Mesenchymal stem cell (in vitro differentiated cells and primary cell): ENCODE measurements at regions not wholly inside any gene's neighbourhood (a gene's known extent, or its start where the extent isn't known, plus 50 kb on each side); places are given as distances from the start of the nearest gene placed in this dataset.

ENCODE experiments used
- DNase-seq: peaks from one replicate; pipeline ENCODE4 v3.0.0-alpha.2; 2013
- H2AFZ ChIP-seq: one replicate; pipeline ENCODE4 v1.6.1; 2013; ENCODE audit warnings: low read depth, mild to moderate bottlenecking, control low read depth, inconsistent platforms, low read length, moderate library complexity
- H2AK5ac ChIP-seq: 2 replicates; pipeline ENCODE4 v1.6.1; 2013; ENCODE audit warnings: low read length, moderate library complexity, mild to moderate bottlenecking, inconsistent platforms; ENCODE audit not compliant: severe bottlenecking
- H2BK120ac ChIP-seq: one replicate; pipeline ENCODE4 v1.6.1; 2013; ENCODE audit warnings: low read depth, mild to moderate bottlenecking, inconsistent platforms, low read length, moderate library complexity
- H2BK12ac ChIP-seq, 2 experiments: one replicate each; pipeline ENCODE4 v1.6.1; 2013; ENCODE audit warnings: inconsistent platforms in 2 of 2, low read length in 2 of 2, mild to moderate bottlenecking in 2 of 2, moderate library complexity in 2 of 2, control low read depth in 1 of 2
- H2BK15ac ChIP-seq: one replicate; pipeline ENCODE4 v1.6.1; 2013; ENCODE audit warnings: mild to moderate bottlenecking, low read depth, inconsistent platforms; ENCODE audit not compliant: poor library complexity, severe bottlenecking
- H2BK5ac ChIP-seq: 2 replicates; pipeline ENCODE4 v1.6.1; 2013; ENCODE audit warnings: low read depth, mild to moderate bottlenecking, low read length, control low read depth, inconsistent platforms; ENCODE audit not compliant: poor library complexity, severe bottlenecking
- H3K14ac ChIP-seq, 2 experiments: one replicate each; pipeline ENCODE4 v1.6.1; 2013; ENCODE audit warnings: inconsistent platforms in 2 of 2, low read length in 2 of 2, control low read depth in 1 of 2, mild to moderate bottlenecking in 1 of 2, moderate library complexity in 1 of 2
- H3K18ac ChIP-seq, 2 experiments: one replicate each; pipeline ENCODE4 v1.6.1; 2013; ENCODE audit warnings: inconsistent platforms in 2 of 2, low read length in 2 of 2, control low read depth in 1 of 2, low read depth in 1 of 2, mild to moderate bottlenecking in 1 of 2
- H3K23ac ChIP-seq, 2 experiments: one replicate each; pipeline ENCODE4 v1.6.1; 2013; ENCODE audit warnings: inconsistent platforms in 2 of 2, low read length in 2 of 2, mild to moderate bottlenecking in 2 of 2, moderate library complexity in 2 of 2, control low read depth in 1 of 2
- H3K27ac ChIP-seq: 2 replicates; pipeline ENCODE4 v1.5.1; 2013; ENCODE audit warnings: mild to moderate bottlenecking, moderate library complexity, low read length, control low read depth, inconsistent platforms; ENCODE audit not compliant: poor library complexity, severe bottlenecking
- H3K27me3 ChIP-seq, 2 experiments: 2 replicates each; pipeline versions ENCODE4 v1.6.1 to v1.7.0; 2013; ENCODE audit warnings: low read length in 2 of 2, mild to moderate bottlenecking in 2 of 2, moderate library complexity in 2 of 2, control low read depth in 1 of 2, inconsistent platforms in 1 of 2; ENCODE audit not compliant: control insufficient read depth in 1 of 2, insufficient read depth in 1 of 2
- H3K36me3 ChIP-seq, 2 experiments: 2 replicates each; pipeline versions ENCODE4 v1.6.1 to v1.7.0; 2013; ENCODE audit warnings: low read length in 2 of 2, control low read depth in 1 of 2, inconsistent platforms in 1 of 2, low read depth in 1 of 2, mild to moderate bottlenecking in 1 of 2; ENCODE audit not compliant: insufficient read depth in 2 of 2, control insufficient read depth in 1 of 2
- H3K4ac ChIP-seq, 2 experiments: one replicate each; pipeline ENCODE4 v1.6.1; 2013; ENCODE audit warnings: inconsistent platforms in 2 of 2, low read length in 2 of 2, mild to moderate bottlenecking in 2 of 2, moderate library complexity in 2 of 2, control low read depth in 1 of 2, low read depth in 1 of 2
- H3K4me1 ChIP-seq: 2 replicates; pipeline ENCODE4 v1.6.1; 2013; ENCODE audit warnings: low read depth, low read length, control low read depth; ENCODE audit not compliant: control insufficient read depth, insufficient read depth
- H3K4me2 ChIP-seq: 2 replicates; pipeline ENCODE4 v1.6.1; 2013; ENCODE audit warnings: low read length, mild to moderate bottlenecking, inconsistent platforms; ENCODE audit not compliant: poor library complexity, severe bottlenecking
- H3K4me3 ChIP-seq, 2 experiments: 2 replicates each; pipeline versions ENCODE4 v1.5.1 to v1.7.0; 2013; ENCODE audit warnings: low read length in 2 of 2, mild to moderate bottlenecking in 2 of 2, control low read depth in 1 of 2, low read depth in 1 of 2; ENCODE audit not compliant: insufficient read depth in 1 of 2
- H3K79me1 ChIP-seq: replicated peaks from 2 replicates; pipeline ENCODE4 v1.6.1; 2013; ENCODE audit warnings: mild to moderate bottlenecking, control low read depth, low read length, inconsistent platforms; ENCODE audit not compliant: poor library complexity, severe bottlenecking
- H3K9ac ChIP-seq: 2 replicates; pipeline ENCODE4 v1.7.0; 2013; ENCODE audit warnings: mild to moderate bottlenecking, low read length, moderate library complexity
- H3K9me3 ChIP-seq: 2 replicates; pipeline ENCODE4 v1.7.0; 2013; ENCODE audit warnings: mild to moderate bottlenecking, low read length; ENCODE audit not compliant: control insufficient read depth
- H4K8ac ChIP-seq: one replicate; pipeline ENCODE4 v1.6.1; 2013; ENCODE audit warnings: inconsistent platforms, mild to moderate bottlenecking, low read length, moderate library complexity
- H4K91ac ChIP-seq: one replicate; pipeline ENCODE4 v1.6.1; 2013; ENCODE audit warnings: mild to moderate bottlenecking, low read length, inconsistent platforms
- WGBS: methylation state at CpG from one replicate; pipeline ENCODE4 v1.1.7; 2013; ENCODE audit warnings: mixed read lengths; 5-methylcytosine and 5-hydroxymethylcytosine counted together

DNA sequence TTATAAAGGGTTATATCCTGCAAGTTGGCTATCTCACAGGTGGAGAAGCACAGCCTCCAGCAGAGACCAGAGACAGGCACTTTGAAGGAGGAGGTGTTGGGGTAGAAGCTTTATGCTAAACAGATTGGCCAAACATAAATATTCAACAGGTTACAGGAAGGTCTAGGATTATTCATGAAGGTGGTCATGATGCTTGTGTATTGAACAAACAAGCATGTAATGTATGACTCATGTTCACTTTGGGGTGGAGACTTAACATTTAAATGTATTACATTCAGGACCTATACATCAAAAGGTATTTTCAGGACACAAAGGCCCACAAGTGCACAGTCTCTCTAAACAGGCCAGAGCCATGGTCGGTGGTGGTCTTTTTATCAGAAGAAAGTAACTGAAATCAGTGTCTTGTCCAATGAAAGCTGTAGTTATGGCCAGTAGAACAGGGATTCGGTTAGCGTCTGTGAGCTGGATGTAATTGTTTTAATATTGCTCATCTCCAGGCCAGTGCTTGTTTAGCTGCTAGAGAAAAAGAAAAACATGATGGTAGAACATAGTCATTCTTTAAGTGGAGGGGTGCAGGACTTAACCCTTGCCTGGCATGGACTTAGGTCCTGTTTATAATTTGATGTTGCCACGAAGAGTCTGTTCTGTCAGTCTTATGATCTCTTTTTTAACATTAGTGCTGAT is 555.2 kb upstream of the PCDH10 start:
- no peaks in the 10 kb centered on the region for H3K79me1 ChIP-seq
- no peak overlapping the region for H2AK5ac ChIP-seq
- H3K4me3 ChIP-seq: no peak overlapping the region
- no peak overlapping the region for H3K4ac ChIP-seq
- H3K18ac ChIP-seq: no peak overlapping the region
- no peak overlapping the region for H2BK12ac ChIP-seq
- no peaks in the 10 kb centered on the region for H3K9me3 ChIP-seq
- no peak overlapping the region for H3K14ac ChIP-seq
- H4K91ac ChIP-seq: no peak overlapping the region
- WGBS: 61% methylated on average over 4 of the region's 4 CpGs
- H3K4me2 ChIP-seq: no peak overlapping the region
- H3K27ac ChIP-seq: no peak overlapping the region
- H3K4me1 ChIP-seq: no peaks in the 10 kb centered on the region
- no peak overlapping the region for H2BK5ac ChIP-seq
- no peak overlapping the region for H2BK120ac ChIP-seq
- no peaks in the 10 kb centered on the region for H3K36me3 ChIP-seq
- no peak overlapping the region for H2AFZ ChIP-seq
- no peak overlapping the region for H4K8ac ChIP-seq
- DNase-seq: peak; percentile 3
- H3K9ac ChIP-seq: no peak overlapping the region
- H3K23ac ChIP-seq: no peak overlapping the region
- H2BK15ac ChIP-seq: no peak overlapping the region
- no peaks in the 10 kb centered on the region for H3K27me3 ChIP-seq

GRCh38 chr4:132596186-132596585 is 552.9 kb upstream of the PCDH10 start:
- H3K27ac ChIP-seq: no peak overlapping the region

GRCh38 chr4:132605551-132605950 is 543.5 kb upstream of the PCDH10 start:
- Histone ChIP-seq H2BK12ac (no peak overlapping the region), H2BK120ac (no peak overlapping the region), H4K91ac (no peak overlapping the region), H3K9me3 (peaks cover 7% of the 10 kb centered on the region), H3K9ac (no peak overlapping the region), H2AK5ac (no peak overlapping the region), H3K27ac (no peak overlapping the region), H3K4me1 (no peaks in the 10 kb centered on the region), H2BK5ac (no peak overlapping the region), H3K4me2 (no peak overlapping the region), H3K4me3 (no peak overlapping the region), H3K4ac (no peak overlapping the region), H3K79me1 (no peaks in the 10 kb centered on the region), H4K8ac (no peak overlapping the region), H3K14ac (no peak overlapping the region), H3K27me3 (no peaks in the 10 kb centered on the region), H3K18ac (no peak overlapping the region), H2AFZ (no peak overlapping the region), H2BK15ac (no peak overlapping the region), H3K23ac (no peak overlapping the region), H3K36me3 (no peaks in the 10 kb centered on the region)
- no peak for DNase-seq
- 80% methylated on average over 1 of the region's 4 CpGs for WGBS

More at GRCh38 chr4:132596186-132596585, 552.9 kb upstream of the PCDH10 start:
- Histone ChIP-seq H3K9me3 (no peaks in the 10 kb centered on the region), H3K4me2 (no peak overlapping the region), H3K18ac (no peak overlapping the region), H3K79me1 (no peaks in the 10 kb centered on the region), H3K4ac (no peak overlapping the region), H3K9ac (no peak overlapping the region), H3K23ac (no peak overlapping the region), H4K91ac (no peak overlapping the region), H2BK5ac (no peak overlapping the region), H3K4me1 (no peaks in the 10 kb centered on the region), H3K36me3 (no peaks in the 10 kb centered on the region), H3K27me3 (no peaks in the 10 kb centered on the region), H3K4me3 (no peak overlapping the region), H2BK15ac (no peak overlapping the region), H2AFZ (no peak overlapping the region), H4K8ac (no peak overlapping the region), H2AK5ac (no peak overlapping the region), H2BK12ac (no peak overlapping the region), H2BK120ac (no peak overlapping the region), H3K14ac (no peak overlapping the region)
- WGBS: 100% methylated on average over 1 of the region's 1 CpG
- no peak for DNase-seq

GRCh38 chr4:132614682-132615081 is 534.4 kb upstream of the PCDH10 start:
- Histone ChIP-seq H3K4me1 (no peaks in the 10 kb centered on the region), H3K9me3 (peaks cover 3% of the 10 kb centered on the region), H2BK5ac (no peak overlapping the region), H4K8ac (no peak overlapping the region), H3K79me1 (no peaks in the 10 kb centered on the region), H3K14ac (no peak overlapping the region), H3K9ac (no peak overlapping the region), H4K91ac (no peak overlapping the region), H3K4me3 (no peak overlapping the region), H2BK120ac (no peak overlapping the region), H2AK5ac (no peak overlapping the region), H2AFZ (no peak overlapping the region), H3K18ac (no peak overlapping the region), H2BK15ac (no peak overlapping the region), H2BK12ac (no peak overlapping the region), H3K36me3 (no peaks in the 10 kb centered on the region), H3K4me2 (no peak overlapping the region), H3K27me3 (no peaks in the 10 kb centered on the region), H3K23ac (no peak overlapping the region), H3K4ac (no peak overlapping the region), H3K27ac (no peak overlapping the region)
- DNase-seq: peak; percentile 5
